ENCODE measurements at regions not wholly inside any gene's neighbourhood (a gene's known extent, or its start where the extent isn't known, plus 50 kb on each side); places are given as distances from the start of the nearest gene placed in this dataset.
A peak's percentile ranks its signal among the peaks of the same experiment; 100 is the strongest.

- no peaks in the 10 kb centered on the region for H3K9me3 Mint-ChIP-seq
- H3K27me3 Mint-ChIP-seq: no peaks in the 10 kb centered on the region
- H3K27me3 ChIP-seq (ENCODE audit: control insufficient read depth in 1 of 2, insufficient read depth in 2 of 2, low read length in 2 of 2): no peaks in the 10 kb centered on the region
- no peak overlapping the region for H3K27ac ChIP-seq (ENCODE audit: low read depth in 1 of 2, low read length in 2 of 2)
- H3K27ac Mint-ChIP-seq: no peak overlapping the region
- intact Hi-C loops (cut with DNase I, micrococcal nuclease): no loop called here
- H3K4me3 Mint-ChIP-seq: no peak overlapping the region
- H3K4me3 ChIP-seq (ENCODE audit: low read length): no peak overlapping the region
- no peaks in the 10 kb centered on the region for H3K4me1 Mint-ChIP-seq (ENCODE audit: low read depth)
- H3K36me3 Mint-ChIP-seq (ENCODE audit: low read depth): no peaks in the 10 kb centered on the region
- H3K36me3 ChIP-seq (ENCODE audit: insufficient read depth, low read length): no peaks in the 10 kb centered on the region
- ChIA-PET POLR2A (no interaction called here), CTCF (no interaction called here)
- no peaks in the 10 kb centered on the region for H3K4me1 ChIP-seq (ENCODE audit: insufficient read depth, low read length)
- TF ChIP-seq CTCF (IDR thresholded peaks at IDR 0.05): no peak
- DNase-seq (no peak), ATAC-seq (ENCODE audit: poor library complexity) (no peak)
- H3K9me3 ChIP-seq (ENCODE audit: control insufficient read depth in 1 of 2, insufficient read depth in 1 of 2, low read length in 2 of 2): no peaks in the 10 kb centered on the region
Measured at GRCh38 chr5:124932791-124933600, 186.6 kb upstream of the ZNF608 start.

- DNase-seq: peak in 3 of 14 experiments; percentile 11 to 32 (median 28)
- Histone ChIP-seq H3K27ac (ENCODE audit: low read depth in 1 of 2, low read length in 2 of 2) (no peak overlapping the region), H3K27me3 (ENCODE audit: control insufficient read depth in 1 of 2, insufficient read depth in 2 of 2, low read length in 2 of 2) (no peaks in the 10 kb centered on the region), H3K4me1 (ENCODE audit: insufficient read depth, low read length) (no peaks in the 10 kb centered on the region), H3K4me3 (ENCODE audit: low read length) (no peak overlapping the region), H3K36me3 (ENCODE audit: insufficient read depth, low read length) (no peaks in the 10 kb centered on the region), H3K9me3 (ENCODE audit: control insufficient read depth in 1 of 2, insufficient read depth in 1 of 2, low read length in 2 of 2) (no peaks in the 10 kb centered on the region)
- Mint-ChIP-seq H3K4me3 (no peak overlapping the region), H3K36me3 (ENCODE audit: low read depth) (no peaks in the 10 kb centered on the region), H3K4me1 (ENCODE audit: low read depth) (no peaks in the 10 kb centered on the region), H3K9me3 (peaks cover 2% of the 10 kb centered on the region), H3K27me3 (no peaks in the 10 kb centered on the region), H3K27ac (no peak overlapping the region)
- ATAC-seq (ENCODE audit: poor library complexity): no peak
- ChIA-PET POLR2A (no interaction called here), CTCF (no interaction called here)
- intact Hi-C loops (cut with DNase I, micrococcal nuclease): no loop called here
- TF ChIP-seq CTCF (IDR thresholded peaks at IDR 0.05): no peak
Measured at GRCh38 chr5:124935065-124935464, 188.6 kb upstream of the ZNF608 start.

GRCh38 chr5:124936626-124936933, 190.1 kb upstream of the ZNF608 start:
- Mint-ChIP-seq H3K27ac (no peak overlapping the region), H3K4me1 (ENCODE audit: low read depth) (no peaks in the 10 kb centered on the region), H3K27me3 (no peaks in the 10 kb centered on the region), H3K4me3 (no peak overlapping the region), H3K36me3 (ENCODE audit: low read depth) (no peaks in the 10 kb centered on the region), H3K9me3 (peaks cover 4% of the 10 kb centered on the region)
- DNase-seq: no peak
- POLR2A ChIA-PET: no interaction called here
- no peaks in the 10 kb centered on the region for H3K4me1 ChIP-seq (ENCODE audit: insufficient read depth, low read length)
- H3K27ac ChIP-seq (ENCODE audit: low read depth in 1 of 2, low read length in 2 of 2): no peak overlapping the region
- CTCF ChIA-PET: no interaction called here
- H3K36me3 ChIP-seq (ENCODE audit: insufficient read depth, low read length): no peaks in the 10 kb centered on the region
- no peak for TF ChIP-seq CTCF (IDR thresholded peaks at IDR 0.05)
- H3K4me3 ChIP-seq (ENCODE audit: low read length): no peak overlapping the region
- no peaks in the 10 kb centered on the region for H3K9me3 ChIP-seq (ENCODE audit: control insufficient read depth in 1 of 2, insufficient read depth in 1 of 2, low read length in 2 of 2)
- ATAC-seq (ENCODE audit: poor library complexity): no peak
- no peaks in the 10 kb centered on the region for H3K27me3 ChIP-seq (ENCODE audit: control insufficient read depth in 1 of 2, insufficient read depth in 2 of 2, low read length in 2 of 2)
- intact Hi-C loops (cut with DNase I, micrococcal nuclease): no loop called here

Measured in CD4-positive, alpha-beta T cell (primary cell).